Body of pancreas (tissue), 4 donors: ENCODE measurements at regions not wholly inside any gene's neighbourhood (a gene's known extent, or its start where the extent isn't known, plus 50 kb on each side); places are given as distances from the start of the nearest gene placed in this dataset.

Experiments
- POLR2A ChIP-seq, 3 donors: fragments of 450-650 bp; IDR thresholded peaks; one replicate each; pipeline ENCODE4 v1.6.1; 2016; ENCODE audit warnings: antibody characterized with exemption in 3 of 3, mild to moderate bottlenecking in 2 of 3
- TF ChIP-seq, protein P1 (sequence below), 7 experiments: fragments of 450-650 bp in 4 of 7; fragments of 200-600 bp in 3 of 7; sonication (generic) in 3 of 7; IDR thresholded peaks; one replicate each; pipeline ENCODE4 v1.5.1; 2016 to 2019; ENCODE audit warnings: antibody characterized with exemption in 7 of 7

- no peak for TF ChIP-seq POLR2A (IDR thresholded peaks at IDR 0.05)
- TF ChIP-seq, protein P1, sequence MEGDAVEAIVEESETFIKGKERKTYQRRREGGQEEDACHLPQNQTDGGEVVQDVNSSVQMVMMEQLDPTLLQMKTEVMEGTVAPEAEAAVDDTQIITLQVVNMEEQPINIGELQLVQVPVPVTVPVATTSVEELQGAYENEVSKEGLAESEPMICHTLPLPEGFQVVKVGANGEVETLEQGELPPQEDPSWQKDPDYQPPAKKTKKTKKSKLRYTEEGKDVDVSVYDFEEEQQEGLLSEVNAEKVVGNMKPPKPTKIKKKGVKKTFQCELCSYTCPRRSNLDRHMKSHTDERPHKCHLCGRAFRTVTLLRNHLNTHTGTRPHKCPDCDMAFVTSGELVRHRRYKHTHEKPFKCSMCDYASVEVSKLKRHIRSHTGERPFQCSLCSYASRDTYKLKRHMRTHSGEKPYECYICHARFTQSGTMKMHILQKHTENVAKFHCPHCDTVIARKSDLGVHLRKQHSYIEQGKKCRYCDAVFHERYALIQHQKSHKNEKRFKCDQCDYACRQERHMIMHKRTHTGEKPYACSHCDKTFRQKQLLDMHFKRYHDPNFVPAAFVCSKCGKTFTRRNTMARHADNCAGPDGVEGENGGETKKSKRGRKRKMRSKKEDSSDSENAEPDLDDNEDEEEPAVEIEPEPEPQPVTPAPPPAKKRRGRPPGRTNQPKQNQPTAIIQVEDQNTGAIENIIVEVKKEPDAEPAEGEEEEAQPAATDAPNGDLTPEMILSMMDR (IDR thresholded peaks at IDR 0.05): no peak
These were observed 92.1 kb upstream of the IPO9 start for GRCh38 chr1:201736707-201737320.
